GM21619 (cell line): ENCODE measurements at regions not wholly inside any gene's neighbourhood (a gene's known extent, or its start where the extent isn't known, plus 50 kb on each side); places are given as distances from the start of the nearest gene placed in this dataset.
"Not testable (repeated sequence)": the region's sequence is repeated elsewhere in the genome, so short reads cannot be mapped to it uniquely, and the experiment has no call there.

Experiments
- ATAC-seq: cut with Tn5 transposase; IDR thresholded peaks from one replicate; pipeline ENCODE4 v1.9.1; 2021; ENCODE audit not compliant: unreplicated experiment

GRCh38 chr3:98644168-98644567, 50.8 kb upstream of the CPOX start:
- ATAC-seq, result no peak

DNA sequence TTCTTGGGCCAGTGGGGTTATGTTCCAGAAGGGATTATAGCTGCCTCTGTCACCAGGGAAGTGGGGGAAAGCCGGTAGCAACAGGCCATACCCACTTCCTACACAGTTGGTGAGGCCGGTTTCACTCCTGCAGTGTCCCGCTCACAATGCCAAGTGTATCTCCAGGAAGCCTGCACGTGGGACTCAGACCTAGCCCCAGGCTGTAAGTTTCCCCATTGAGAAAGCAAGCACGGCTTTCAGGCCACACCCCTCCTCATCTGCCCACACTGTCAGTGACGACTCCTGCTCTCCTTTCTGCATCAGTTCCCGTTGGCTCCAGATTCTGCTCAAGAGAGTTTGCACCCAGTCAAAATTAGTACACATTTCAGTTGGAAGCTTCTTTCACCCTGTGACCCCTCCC, 51.6 kb upstream of the CPOX start:
- ATAC-seq, result no peak

DNA sequence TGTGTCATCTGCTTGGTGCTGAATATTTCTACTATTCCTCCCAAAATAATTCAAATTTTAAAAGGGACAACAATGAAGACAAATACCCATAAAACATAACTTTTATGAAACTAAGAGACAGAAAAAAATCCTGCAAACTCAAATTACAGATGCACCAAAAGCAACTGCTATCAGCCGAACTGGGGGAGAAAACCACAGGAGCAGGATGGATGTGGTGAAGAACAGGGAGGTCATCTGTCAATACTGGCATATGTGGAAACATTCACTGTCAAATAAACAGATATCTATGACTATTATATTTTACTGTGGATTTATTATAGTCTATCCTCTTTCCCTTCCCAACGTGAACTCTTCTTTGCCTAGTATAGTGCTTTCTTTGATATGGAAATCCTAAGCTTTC, 53.3 kb upstream of the CPOX start:
- no peak for ATAC-seq

- ATAC-seq, result no peak
These were observed 53.8 kb upstream of the CPOX start for GRCh38 chr3:98647197-98647596.

- no peak for ATAC-seq
These were observed 57.8 kb upstream of the CPOX start for GRCh38 chr3:98650971-98651779.

DNA sequence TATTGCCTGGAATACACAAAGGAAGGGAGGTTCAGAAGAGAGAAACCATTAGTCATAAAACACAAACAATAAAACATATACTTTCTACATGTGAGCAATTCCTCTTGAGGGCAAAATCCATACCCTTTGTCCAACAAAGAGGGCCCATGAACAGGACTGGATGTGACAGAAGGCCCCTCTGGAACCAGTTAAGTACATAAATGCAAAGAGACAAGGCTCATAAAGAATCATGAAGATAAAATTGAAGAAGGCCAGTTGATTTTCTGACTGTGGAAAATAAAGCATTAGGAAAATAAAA, 58.3 kb upstream of the CPOX start:
- ATAC-seq, result no peak

DNA sequence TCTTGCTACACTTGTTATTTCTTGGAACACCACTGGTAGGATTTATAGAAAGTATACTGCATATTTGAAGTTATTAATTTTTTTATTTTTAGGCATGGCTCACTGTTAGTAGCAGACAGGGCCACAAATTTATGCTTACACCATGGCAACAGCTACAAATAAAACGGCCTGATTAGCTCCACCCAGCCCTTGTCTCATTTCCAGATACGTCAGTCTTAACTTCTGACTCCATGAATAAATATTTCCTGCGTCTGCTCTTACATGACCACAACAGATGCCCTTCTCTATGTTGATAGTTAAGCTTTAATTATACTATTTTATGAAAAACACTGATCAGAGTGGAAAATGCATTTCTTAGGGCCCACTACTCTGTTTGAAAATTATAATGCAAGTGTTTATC, 62.3 kb upstream of the CPOX start:
- no peak for ATAC-seq

- peak; percentile 94 for ATAC-seq
These were observed 64.0 kb upstream of the CPOX start for GRCh38 chr3:98657457-98657856.

- no peak for ATAC-seq
These were observed 69.3 kb upstream of the CPOX start for GRCh38 chr3:98662699-98663098.

DNA sequence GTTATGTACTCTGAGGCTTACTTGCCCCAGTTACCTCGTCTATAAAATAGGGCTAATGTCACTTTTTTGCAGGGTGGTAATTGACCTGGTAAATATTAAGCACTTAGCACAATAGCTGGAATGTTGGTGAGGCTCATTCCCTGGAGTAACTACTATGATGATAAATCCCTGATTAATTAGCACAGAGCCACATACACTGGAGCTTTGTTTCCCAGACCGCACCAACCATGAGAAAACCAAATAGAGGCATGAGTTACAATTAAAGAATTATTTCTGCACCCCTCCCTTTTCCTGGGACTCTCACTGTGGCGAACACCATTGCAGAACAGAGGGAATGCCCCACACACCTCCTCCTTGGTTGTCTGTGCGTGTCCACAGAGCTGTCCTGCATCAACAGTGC, 76.6 kb upstream of the CPOX start:
- no peak for ATAC-seq

GRCh38 chr3:98679986-98680385, 83.2 kb upstream of the ST3GAL6 start:
- ATAC-seq, result no peak

- ATAC-seq, result no peak
These were observed 82.4 kb upstream of the ST3GAL6 start for GRCh38 chr3:98680723-98681122.

DNA sequence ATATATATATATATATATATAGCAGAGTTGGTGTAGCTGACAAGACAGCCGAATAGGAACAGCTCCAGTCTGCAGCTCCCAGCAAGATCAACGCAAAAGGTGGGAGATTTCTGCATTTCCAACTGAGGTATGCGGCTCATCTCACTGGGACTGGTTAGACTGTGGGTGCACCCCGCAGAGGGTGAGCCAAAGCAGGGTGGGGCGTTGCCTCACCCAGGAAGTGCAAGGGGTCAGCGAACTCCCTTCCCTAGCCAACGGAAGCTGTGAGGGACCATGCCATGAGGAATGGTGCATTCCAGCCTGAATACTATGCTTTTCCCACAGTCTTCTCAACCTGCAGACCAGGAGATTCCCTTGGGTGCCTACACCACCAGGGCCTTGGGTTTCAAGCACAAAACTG, 81.7 kb upstream of the ST3GAL6 start:
- no peak for ATAC-seq

DNA sequence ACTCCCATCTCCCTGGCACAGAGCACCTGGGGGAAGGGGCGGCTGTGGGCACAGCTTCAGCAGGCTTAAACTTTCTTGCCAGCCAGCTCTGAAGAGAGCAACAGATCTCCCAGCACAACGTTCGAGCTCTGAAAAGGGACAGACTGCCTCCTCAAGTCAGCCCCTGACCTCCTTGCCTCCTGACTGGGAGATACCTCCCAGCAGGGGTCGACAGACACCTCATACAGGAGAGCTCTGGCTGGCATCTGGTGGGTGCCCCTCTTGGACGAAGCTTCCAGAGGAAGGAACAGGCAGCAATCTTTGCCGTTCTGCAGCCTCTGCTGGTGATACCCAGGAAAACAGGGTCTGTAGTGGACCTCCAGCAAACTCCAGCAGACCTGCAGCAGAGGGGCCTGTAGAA, 80.7 kb upstream of the ST3GAL6 start:
- ATAC-seq, result not testable (repeated sequence)

- ATAC-seq, result no peak
These were observed 74.8 kb upstream of the ST3GAL6 start for GRCh38 chr3:98688363-98688762.

DNA sequence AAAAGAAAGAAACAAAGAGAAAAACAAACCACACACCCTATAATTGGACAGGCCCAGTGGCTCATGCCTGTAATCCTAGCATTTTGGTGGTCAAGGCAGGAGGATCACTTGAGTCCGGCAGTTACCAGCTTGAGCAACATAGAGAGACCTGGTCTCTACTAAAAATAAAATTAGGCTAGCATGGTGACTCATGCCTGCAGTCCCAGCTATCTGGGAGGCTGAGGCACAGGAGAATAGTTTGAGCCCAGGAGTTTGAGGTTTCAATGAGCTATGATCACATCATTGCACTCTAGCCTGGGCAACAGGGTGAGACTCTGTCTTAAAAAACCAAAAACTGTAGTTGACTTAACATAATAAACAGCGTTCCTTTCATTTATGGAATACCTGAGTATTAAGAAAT, 72.3 kb upstream of the ST3GAL6 start:
- ATAC-seq, result no peak

GRCh38 chr3:98691897-98692296, 71.2 kb upstream of the ST3GAL6 start:
- no peak for ATAC-seq

GRCh38 chr3:98692787-98693473, 70.2 kb upstream of the ST3GAL6 start:
- no peak for ATAC-seq

DNA sequence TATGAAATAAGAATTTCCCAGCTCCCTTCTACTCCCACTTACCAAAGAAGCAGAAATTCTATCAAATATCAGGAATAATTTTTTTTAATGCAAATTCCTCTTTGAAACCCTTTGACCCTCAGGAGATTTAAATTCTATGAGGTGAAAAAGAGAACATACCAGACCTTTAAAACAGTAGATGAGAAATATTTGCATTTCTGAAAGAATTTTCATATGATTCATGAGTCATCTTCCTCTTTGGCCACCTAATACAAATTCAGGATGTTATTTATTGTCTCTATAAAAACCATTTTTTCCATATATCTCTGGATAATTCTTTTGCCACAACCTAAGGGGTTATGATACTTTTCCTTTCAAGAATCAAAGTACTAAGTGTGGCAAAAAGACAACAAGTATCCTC, 67.3 kb upstream of the ST3GAL6 start:
- no peak for ATAC-seq

GRCh38 chr3:98696296-98696695, 66.8 kb upstream of the ST3GAL6 start:
- ATAC-seq, result not testable (repeated sequence)

- no peak for ATAC-seq
These were observed 65.9 kb upstream of the ST3GAL6 start for GRCh38 chr3:98697225-98697624.

- ATAC-seq, result no peak
These were observed 64.0 kb upstream of the ST3GAL6 start for GRCh38 chr3:98699132-98699531.
